Right lobe of liver (tissue), 6 donors: ENCODE measurements at regions not wholly inside any gene's neighbourhood (a gene's known extent, or its start where the extent isn't known, plus 50 kb on each side); places are given as distances from the start of the nearest gene placed in this dataset.

ENCODE experiments used
- ATAC-seq, 4 donors: fragments of 200-7000 bp; cut with Tn5 transposase; one replicate each; pipeline ENCODE4 v1.9.1; 2020; ENCODE audit warnings: mild to moderate bottlenecking in 4 of 4, moderate library complexity in 4 of 4
- DNase-seq, 3 donors: peaks; one replicate each; pipeline ENCODE4 v3.0.0-alpha.2; 2020
- H3K27ac ChIP-seq, 3 donors: fragments of 200-600 bp; one replicate each; pipeline ENCODE4 v1.8.0; 2022
- H3K27me3 ChIP-seq, 2 donors: fragments of 200-600 bp; one replicate each; pipeline ENCODE4 v1.8.0; 2022
- H3K36me3 ChIP-seq, 4 donors: fragments of 200-600 bp; sonication (generic) in 1 of 4; one replicate each; pipeline versions ENCODE4 v1.5.1 to v1.8.0; 2017 to 2022; ENCODE audit warnings: control low read depth in 1 of 4
- H3K4me1 ChIP-seq, 4 donors: fragments of 200-600 bp; sonication (generic) in 1 of 4; one replicate each; pipeline versions ENCODE4 v1.5.1 to v1.8.0; 2017 to 2022; ENCODE audit warnings: control low read depth in 1 of 4
- H3K4me3 ChIP-seq, 3 donors: fragments of 200-600 bp; one replicate each; pipeline ENCODE4 v1.8.0; 2022
- H3K9me3 ChIP-seq, 4 donors: fragments of 200-600 bp; sonication (generic) in 1 of 4; one replicate each; pipeline versions ENCODE4 v1.5.1 to v1.8.0; 2017 to 2022; ENCODE audit warnings: control low read depth in 1 of 4
- CTCF ChIP-seq, 4 donors: fragments of 200-600 bp in 3 of 4; fragments of 450-650 bp in 1 of 4; IDR thresholded peaks; one replicate each; pipeline versions ENCODE4 v1.5.1 to v1.8.0; 2016 to 2022; ENCODE audit warnings: antibody characterized with exemption in 4 of 4, mild to moderate bottlenecking in 2 of 4
- POLR2A ChIP-seq: fragments of 450-650 bp; IDR thresholded peaks from one replicate; pipeline ENCODE4 v1.6.1; 2017; ENCODE audit warnings: antibody characterized with exemption, mild to moderate bottlenecking
- WGBS: methylation state at CpG from one replicate; pipeline ENCODE4 v1.1.6; 2018; ENCODE audit warnings: low coverage, low lambda C conversion rate; ENCODE audit not compliant: insufficient coverage; ENCODE audit errors: missing lambda C conversion rate; 5-methylcytosine and 5-hydroxymethylcytosine counted together
- intact Hi-C, 2 donors: fragments of 100-400 bp; cut with DNase I; formaldehyde crosslinking; loops; one replicate each; pipeline versions ENCODE4 v1.11.2 to v1.14.1; 2022
- donor health status: DM: no; HTN: yes; CAD: no.
- donor health status: DM: no; HTN: no; CAD: no.
- donor health status: DM: no; HTN: no; CAD: no.
- donor health status: DM: no; HTN: yes; CAD: no.
- donor health status: DM: no; HTN: yes; CAD: no.

DNA sequence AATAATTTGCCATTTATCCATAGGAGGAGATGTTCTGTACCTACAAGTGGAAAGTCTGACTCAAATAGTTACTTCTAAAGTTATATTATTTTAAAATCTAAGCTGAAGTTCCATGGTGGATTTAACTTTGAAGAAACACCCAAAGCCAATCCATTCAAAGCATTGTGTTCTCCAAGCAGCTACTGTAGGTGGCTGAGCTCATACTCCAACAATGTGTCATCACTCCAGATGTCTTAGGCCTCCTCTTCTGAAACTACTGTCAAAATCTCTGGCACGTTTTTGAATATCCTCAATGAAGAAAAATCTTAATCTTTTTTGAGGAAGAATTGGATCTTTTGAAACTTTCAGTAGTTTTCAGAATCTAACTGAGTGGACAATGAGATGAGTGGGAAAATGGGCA, 169.1 kb downstream of the PTEN start:
- no peaks in the 10 kb centered on the region for H3K27me3 ChIP-seq
- TF ChIP-seq CTCF (IDR thresholded peaks at IDR 0.05) (no peak), POLR2A (no peak)
- DNase-seq (no peak), ATAC-seq (no peak)
- H3K4me3 ChIP-seq, result no peak overlapping the region
- no peak overlapping the region for H3K27ac ChIP-seq
- peaks cover 0 to 12% (median 4%) of the 10 kb centered on the region in 4 donors for H3K4me1 ChIP-seq
- 67% methylated on average over 1 of the region's 1 CpG for WGBS
- no peaks in the 10 kb centered on the region for H3K36me3 ChIP-seq
- intact Hi-C loops, result no loop called here
- no peaks in the 10 kb centered on the region for H3K9me3 ChIP-seq

DNA sequence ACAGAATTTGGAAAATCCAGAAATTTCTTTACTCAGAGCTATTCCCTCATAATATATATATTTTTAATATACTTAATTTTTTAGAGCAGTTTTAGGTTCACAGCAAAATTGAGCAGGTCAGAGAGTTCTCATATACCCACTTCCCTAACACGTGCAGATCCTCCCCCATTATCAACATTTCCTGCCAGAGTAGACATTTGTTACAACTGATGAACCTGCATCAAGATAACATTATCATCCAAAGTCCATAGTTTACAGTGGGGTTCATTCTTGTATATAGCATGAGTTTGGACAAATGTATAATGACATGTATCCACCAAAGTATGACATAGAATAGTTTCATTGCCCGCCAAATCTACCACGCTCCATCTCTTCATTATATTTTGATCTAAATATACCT, 170.0 kb downstream of the PTEN start:
- H3K36me3 ChIP-seq, result no peaks in the 10 kb centered on the region
- H3K4me1 ChIP-seq, result peaks cover 0 to 11% (median 3%) of the 10 kb centered on the region in 4 donors
- no peaks in the 10 kb centered on the region for H3K27me3 ChIP-seq
- ATAC-seq, result no peak
- WGBS, result 61% methylated on average over 3 of the region's 3 CpGs
- no peak overlapping the region for H3K4me3 ChIP-seq
- no peaks in the 10 kb centered on the region for H3K9me3 ChIP-seq
- no peak for TF ChIP-seq POLR2A
- TF ChIP-seq CTCF (IDR thresholded peaks at IDR 0.05), result no peak
- no peak for DNase-seq
- H3K27ac ChIP-seq, result no peak overlapping the region
- intact Hi-C loops, result no loop called here

GRCh38 chr10:88033793-88034192, 170.4 kb downstream of the PTEN start:
- no peaks in the 10 kb centered on the region for H3K36me3 ChIP-seq
- ATAC-seq (no peak), DNase-seq (no peak)
- 100% methylated on average over 3 of the region's 4 CpGs for WGBS
- peaks cover 0 to 7% (median 2%) of the 10 kb centered on the region in 4 donors for H3K4me1 ChIP-seq
- no peak overlapping the region for H3K4me3 ChIP-seq
- H3K9me3 ChIP-seq, result no peaks in the 10 kb centered on the region
- intact Hi-C loops, result no loop called here
- TF ChIP-seq CTCF (IDR thresholded peaks at IDR 0.05), result no peak
- H3K27me3 ChIP-seq, result no peaks in the 10 kb centered on the region
- no peak overlapping the region for H3K27ac ChIP-seq

DNA sequence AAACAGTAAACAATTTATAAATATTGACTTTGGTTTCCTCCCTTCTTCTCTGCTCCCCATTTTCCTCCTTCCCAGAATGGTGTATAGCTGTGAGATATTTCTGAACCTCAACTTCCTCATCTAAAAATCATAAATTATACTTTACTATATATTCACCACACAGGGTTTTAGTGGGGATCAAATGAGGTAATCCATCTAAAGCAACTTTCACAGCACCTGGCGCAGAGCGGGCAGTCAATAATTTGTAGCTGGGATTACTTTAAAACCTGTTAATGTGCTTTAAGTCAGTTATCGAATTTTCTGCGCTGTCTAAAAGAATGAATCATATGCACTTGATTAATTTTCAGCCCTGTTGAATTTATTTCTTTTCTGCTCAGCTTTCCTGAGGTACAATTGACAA, 172.7 kb downstream of the PTEN start:
- no peak for ATAC-seq

More for the DNA sequence above, 172.7 kb downstream of the PTEN start:
- TF ChIP-seq CTCF (IDR thresholded peaks at IDR 0.05) (no peak), POLR2A (no peak)
- no peak for DNase-seq
- Histone ChIP-seq H3K27ac (no peak overlapping the region), H3K27me3 (no peaks in the 10 kb centered on the region), H3K4me3 (no peak overlapping the region), H3K4me1 (peaks cover 0 to 3% (median 0%) of the 10 kb centered on the region in 4 donors), H3K9me3 (no peaks in the 10 kb centered on the region), H3K36me3 (no peaks in the 10 kb centered on the region)
- 95% methylated on average over 4 of the region's 4 CpGs for WGBS
- intact Hi-C loops, result no loop called here
